SW 1271 (cell line): ENCODE measurements at regions not wholly inside any gene's neighbourhood (a gene's known extent, or its start where the extent isn't known, plus 50 kb on each side); places are given as distances from the start of the nearest gene placed in this dataset.
"Not testable (repeated sequence)": the region's sequence is repeated elsewhere in the genome, so short reads cannot be mapped to it uniquely, and the experiment has no call there.

ENCODE experiments used
- DNase-seq, 2 experiments: peaks; one replicate each; lab custom pipeline; 2025; lab: John Stamatoyannopoulos, UW

- DNase-seq, result no peak
Measured at GRCh38 chr13:19062019-19062646, 119.5 kb downstream of the TUBA3C start.

- DNase-seq, result no peak
Measured at GRCh38 chr13:19061278-19061677, 120.3 kb downstream of the TUBA3C start.

GRCh38 chr13:19060311-19061002, 121.2 kb downstream of the TUBA3C start:
- no peak for DNase-seq

- no peak for DNase-seq
Measured at GRCh38 chr13:19059016-19059780, 122.4 kb downstream of the TUBA3C start.

GRCh38 chr13:19058566-19058965, 123.1 kb downstream of the TUBA3C start:
- no peak for DNase-seq

- no peak for DNase-seq
Measured at GRCh38 chr13:19057588-19058340, 123.9 kb downstream of the TUBA3C start.

GRCh38 chr13:19056984-19057490, 124.6 kb downstream of the TUBA3C start:
- DNase-seq, result no peak

GRCh38 chr13:19056355-19056880, 125.2 kb downstream of the TUBA3C start:
- DNase-seq, result no peak

- DNase-seq, result no peak
Measured at GRCh38 chr13:19055611-19056010, 126.0 kb downstream of the TUBA3C start.

GRCh38 chr13:19053561-19053960, 128.1 kb downstream of the TUBA3C start:
- DNase-seq, result no peak

- no peak for DNase-seq
Measured at GRCh38 chr13:19052931-19053330, 128.7 kb downstream of the TUBA3C start.

GRCh38 chr13:19052180-19052579, 129.4 kb downstream of the TUBA3C start:
- no peak for DNase-seq

GRCh38 chr13:19050901-19051300, 130.7 kb downstream of the TUBA3C start:
- no peak for DNase-seq

GRCh38 chr13:19049624-19050023, 132.0 kb downstream of the TUBA3C start:
- DNase-seq, result not testable (repeated sequence)

- DNase-seq, result no peak
Measured at GRCh38 chr13:19048381-19048780, 133.2 kb downstream of the TUBA3C start.

- DNase-seq, result no peak
Measured at GRCh38 chr13:19023115-19023514, 158.5 kb downstream of the TUBA3C start.

GRCh38 chr13:19020988-19021387, 160.6 kb downstream of the TUBA3C start:
- DNase-seq, result no peak

- DNase-seq, result no peak
Measured at GRCh38 chr13:18998389-18998788, 183.2 kb downstream of the TUBA3C start.

- DNase-seq, result no peak
Measured at GRCh38 chr13:18996627-18997051, 185.0 kb downstream of the TUBA3C start.

GRCh38 chr13:18996221-18996620, 185.4 kb downstream of the TUBA3C start:
- no peak for DNase-seq

GRCh38 chr13:18995259-18995873, 186.3 kb downstream of the TUBA3C start:
- no peak for DNase-seq
